IMR-90 (cell line): ENCODE measurements at regions not wholly inside any gene's neighbourhood (a gene's known extent, or its start where the extent isn't known, plus 50 kb on each side); places are given as distances from the start of the nearest gene placed in this dataset.

ENCODE experiments used
- ATAC-seq: fragments of 200-7000 bp; cut with Tn5 transposase; 2 replicates; pipeline ENCODE4 v1.9.1; 2020; ENCODE audit warnings: low read depth, mild to moderate bottlenecking, moderate library complexity
- BruUV-seq: library from RNA; stranded (reverse); fragments of 400-500 nt; replicated peaks from 2 replicates; lab custom pipeline; 2021; lab: Mats Ljungman, UMichigan
- CTCF ChIA-PET: fragments of 300-600 bp; formaldehyde crosslinking; extraction: SDS; loops from one replicate; lab custom pipeline; 2021; ENCODE audit warnings: antibody characterized with exemption; lab: Yijun Ruan, JAX
- POLR2A ChIA-PET: fragments of 300-600 bp; sonication (Branson Sonifier 250); formaldehyde crosslinking; loops from one replicate; lab custom pipeline; 2022; ENCODE audit warnings: antibody characterized with exemption; ENCODE audit not compliant: unreplicated experiment; lab: Charles Lee
- DNase-seq: peaks from one replicate; pipeline ENCODE4 v3.0.0; 2013
- H2AFZ ChIP-seq: replicated peaks from 2 replicates; pipeline ENCODE3; 2013; ENCODE audit warnings: low read length, mild to moderate bottlenecking; ENCODE audit not compliant: poor library complexity
- H2AK5ac ChIP-seq: 2 replicates; pipeline ENCODE4 v1.6.1; 2013; ENCODE audit warnings: low read depth, low read length, inconsistent platforms
- H2AK9ac ChIP-seq: replicated peaks from 2 replicates; pipeline ENCODE3; 2013; ENCODE audit warnings: mild to moderate bottlenecking, low read depth, low read length, moderate library complexity; ENCODE audit not compliant: poor library complexity
- H2BK120ac ChIP-seq: 2 replicates; pipeline ENCODE4 v1.6.1; 2013; ENCODE audit warnings: low read depth, low read length, inconsistent platforms
- H2BK15ac ChIP-seq: 3 replicates; pipeline ENCODE4 v1.6.1; 2013; ENCODE audit warnings: low read depth, low read length, inconsistent platforms
- H2BK20ac ChIP-seq: 2 replicates; pipeline ENCODE4 v1.6.1; 2013; ENCODE audit warnings: low read depth, mild to moderate bottlenecking, inconsistent platforms, low read length, moderate library complexity
- H2BK5ac ChIP-seq: 2 replicates; pipeline ENCODE4 v1.6.1; 2013; ENCODE audit warnings: mild to moderate bottlenecking, low read depth, low read length, inconsistent platforms; ENCODE audit not compliant: poor library complexity, severe bottlenecking
- H3K14ac ChIP-seq: replicated peaks from 2 replicates; pipeline ENCODE4 v1.6.1; 2013; ENCODE audit warnings: low read depth, low read length, inconsistent platforms
- H3K18ac ChIP-seq: 2 replicates; pipeline ENCODE4 v1.6.1; 2013; ENCODE audit warnings: low read depth, low read length, control low read depth
- H3K23ac ChIP-seq: 2 replicates; pipeline ENCODE4 v1.6.1; 2013; ENCODE audit warnings: low read depth, low read length, inconsistent platforms
- H3K27ac ChIP-seq: 2 replicates; pipeline ENCODE4 v1.5.1; 2013; ENCODE audit warnings: mild to moderate bottlenecking, control low read depth, low read length; ENCODE audit not compliant: insufficient read depth
- H3K27me3 ChIP-seq: 2 replicates; pipeline ENCODE4 v1.6.1; 2013; ENCODE audit warnings: low read length; ENCODE audit not compliant: control insufficient read depth, insufficient read depth
- H3K36me3 ChIP-seq: 2 replicates; pipeline ENCODE4 v1.6.1; 2013; ENCODE audit warnings: low read length, mixed read lengths; ENCODE audit not compliant: control insufficient read depth, insufficient read depth
- H3K4ac ChIP-seq: 2 replicates; pipeline ENCODE4 v1.6.1; 2013; ENCODE audit warnings: low read depth, low read length, inconsistent platforms
- H3K4me1 ChIP-seq: 2 replicates; pipeline ENCODE4 v1.6.1; 2013; ENCODE audit warnings: low read length, mixed read lengths; ENCODE audit not compliant: control insufficient read depth, insufficient read depth
- H3K4me2 ChIP-seq: 2 replicates; pipeline ENCODE4 v1.6.1; 2013; ENCODE audit warnings: low read depth, mild to moderate bottlenecking, control low read depth, low read length, moderate library complexity
- H3K4me3 ChIP-seq: 2 replicates; pipeline ENCODE4 v1.5.1; 2013; ENCODE audit warnings: low read depth, mild to moderate bottlenecking, control low read depth, low read length, moderate library complexity; ENCODE audit not compliant: insufficient read depth
- H3K56ac ChIP-seq: 2 replicates; pipeline ENCODE4 v1.6.1; 2013; ENCODE audit warnings: low read length, inconsistent platforms; ENCODE audit not compliant: insufficient read depth; ENCODE audit errors: extremely low read depth
- H3K79me1 ChIP-seq, 2 experiments: 2 replicates each; pipeline ENCODE4 v1.6.1; 2013; ENCODE audit warnings: low read length in 2 of 2, inconsistent platforms in 1 of 2, low read depth in 1 of 2
- H3K9ac ChIP-seq: 2 replicates; pipeline ENCODE4 v1.6.1; 2013; ENCODE audit warnings: low read depth, low read length, control low read depth
- H3K9me1 ChIP-seq: 2 replicates; pipeline ENCODE4 v1.6.1; 2013; ENCODE audit warnings: low read length, inconsistent platforms; ENCODE audit not compliant: insufficient read depth
- H3K9me3 ChIP-seq: 2 replicates; pipeline ENCODE4 v1.6.1; 2013; ENCODE audit warnings: low read length; ENCODE audit not compliant: control insufficient read depth, insufficient read depth
- H4K20me1 ChIP-seq: 2 replicates; pipeline ENCODE4 v1.6.1; 2013; ENCODE audit warnings: low read length, inconsistent platforms; ENCODE audit not compliant: insufficient read depth
- H4K5ac ChIP-seq: 2 replicates; pipeline ENCODE4 v1.6.1; 2013; ENCODE audit warnings: mild to moderate bottlenecking, low read depth, low read length, control low read depth
- H4K8ac ChIP-seq, 2 experiments: 2 replicates each; pipeline ENCODE4 v1.6.1; 2013; ENCODE audit warnings: low read depth in 2 of 2, low read length in 2 of 2, control low read depth in 1 of 2, inconsistent platforms in 1 of 2
- H4K91ac ChIP-seq: 2 replicates; pipeline ENCODE4 v1.6.1; 2013; ENCODE audit warnings: low read depth, low read length, inconsistent platforms; ENCODE audit not compliant: insufficient read depth
- BHLHE40 ChIP-seq: fragments of 150-350 bp; IDR thresholded peaks from 2 replicates; pipeline ENCODE4 v1.6.1; 2016; ENCODE audit warnings: mild to moderate bottlenecking, low read depth, low read length
- CEBPB ChIP-seq: IDR thresholded peaks from 2 replicates; pipeline ENCODE4 v1.6.1; 2012; ENCODE audit warnings: low read depth, low read length, improper control_type of control experiment
- CHD1 ChIP-seq: IDR thresholded peaks from 2 replicates; pipeline ENCODE4 v1.6.1; 2012; ENCODE audit warnings: low read depth, low read length, improper control_type of control experiment
- ELK1 ChIP-seq: fragments of 150-350 bp; IDR thresholded peaks from 2 replicates; pipeline ENCODE4 v1.6.1; 2016; ENCODE audit warnings: low read depth, mild to moderate bottlenecking, low read length, moderate library complexity, borderline replicate concordance
- FOS ChIP-seq: fragments of 150-350 bp; IDR thresholded peaks from 2 replicates; pipeline ENCODE4 v1.6.1; 2016; ENCODE audit warnings: low read depth, low read length
- MAZ ChIP-seq: IDR thresholded peaks from 2 replicates; pipeline ENCODE4 v1.6.1; 2012; ENCODE audit warnings: low read depth, mild to moderate bottlenecking, low read length, improper control_type of control experiment, moderate library complexity, borderline replicate concordance
- MXI1 ChIP-seq: IDR thresholded peaks from 2 replicates; pipeline ENCODE4 v1.6.1; 2012; ENCODE audit warnings: low read depth, mild to moderate bottlenecking, low read length, moderate library complexity, borderline replicate concordance
- NFE2L2 ChIP-seq: fragments of 150-350 bp; IDR thresholded peaks from 2 replicates; pipeline ENCODE4 v1.6.1; 2016; ENCODE audit warnings: low read depth, mild to moderate bottlenecking, low read length
- RAD21 ChIP-seq: IDR thresholded peaks from 2 replicates; pipeline ENCODE4 v1.6.1; 2012; ENCODE audit warnings: low read length, improper control_type of control experiment
- RCOR1 ChIP-seq: IDR thresholded peaks from 2 replicates; pipeline ENCODE4 v1.6.1; 2012; ENCODE audit warnings: mild to moderate bottlenecking, low read length, improper control_type of control experiment; ENCODE audit not compliant: insufficient replicate concordance
- SMC3 ChIP-seq: fragments of 150-350 bp; IDR thresholded peaks from 2 replicates; pipeline ENCODE4 v1.6.1; 2016; ENCODE audit warnings: low read depth, mild to moderate bottlenecking, antibody characterized with exemption, low read length, moderate library complexity
- USF2 ChIP-seq: fragments of 150-350 bp; IDR thresholded peaks from 2 replicates; pipeline ENCODE4 v1.6.1; 2017; ENCODE audit warnings: mild to moderate bottlenecking, antibody characterized with exemption, low read length, low read depth
- WGBS, 2 experiments: methylation state at CpG; one replicate each; pipeline versions ENCODE4 v1.1.5 to v1.1.7; 2013; ENCODE audit warnings: missing lambda C conversion rate in 2 of 2; ENCODE audit not compliant: insufficient read length in 1 of 2; ENCODE audit errors: extremely low coverage in 2 of 2; 5-methylcytosine and 5-hydroxymethylcytosine counted together
- dilution Hi-C: fragments of 300-500 bp; cut with HindIII; formaldehyde crosslinking; loops from one replicate; pipeline ENCODE4 v1.14.3; 2018; ENCODE audit warnings: low sequenced_read_pairs; ENCODE audit not compliant: unreplicated experiment
- in situ Hi-C: fragments of 300-500 bp; cut with MboI; formaldehyde crosslinking; loops from 3 replicates; pipeline ENCODE4 v1.14.3; 2019; ENCODE audit warnings: low sequenced_read_pairs, inconsistent platforms, mixed read lengths
- intact Hi-C: fragments of 100-400 bp; cut with micrococcal nuclease; formaldehyde crosslinking; loops from 2 replicates; pipeline ENCODE4 v1.10.0; 2022

GRCh38 chr5:53406630-53407316 lies 73.7 kb upstream of the FST start:
- Histone ChIP-seq H3K4me3 (no peak overlapping the region), H4K8ac (peak overlapping the region; percentile 89 to 99), H4K20me1 (no peaks in the 10 kb centered on the region), H2BK15ac (peak overlapping the region; percentile 98), H3K27ac (peak overlapping the region; percentile 98), H3K9ac (peak overlapping the region; percentile 81; the same call in 1 of the 2 replicates), H2AK5ac (peak overlapping the region; percentile 100), H3K9me1 (peaks cover 2% of the 10 kb centered on the region; the same call in 1 of the 2 replicates), H4K5ac (peak overlapping the region; percentile 99), H3K27me3 (no peaks in the 10 kb centered on the region), H2AFZ (no peak overlapping the region), H3K23ac (peak overlapping the region; percentile 98), H3K36me3 (no peaks in the 10 kb centered on the region), H3K4me1 (peaks cover 20% of the 10 kb centered on the region), H3K4me2 (peak overlapping the region; percentile 75), H3K9me3 (peaks cover 2% of the 10 kb centered on the region; the same call in 1 of the 2 replicates), H4K91ac (peak overlapping the region; percentile 99), H3K56ac (peak overlapping the region; percentile 96), H3K18ac (peak overlapping the region; percentile 100), H2BK120ac (peak overlapping the region; percentile 99), H2AK9ac (peak overlapping the region; percentile 70), H2BK20ac (peak overlapping the region; percentile 99), H3K4ac (peak overlapping the region; percentile 99), H3K79me1 (0 out of 4 replicates have a peak, but pooled peaks cover 3 to 4% of the 10 kb centered on the region in 2 experiments), H3K14ac (peak overlapping the region; percentile 98), H2BK5ac (peak overlapping the region; percentile 100)
- CTCF ChIA-PET = interaction anchor here (0.6 kb wide), 1 partner anchor 92 kb away, joined by 3 read pairs; no protein-coding TSS in a partner anchor
- POLR2A ChIA-PET = no interaction called here
- ATAC-seq = peak; percentile 45
- no TSS peak for BruUV-seq
- peak; percentile 97 for DNase-seq
- dilution Hi-C loops = no loop called here
- in situ Hi-C loops = no loop called here
- no CpG with 5 or more reads among the region's 4 CpGs for WGBS, 2 experiments
- intact Hi-C loops = loop anchor here (2.0 kb wide), 1 partner anchor 44 kb away; no protein-coding TSS in a partner anchor
- TF ChIP-seq BHLHE40 (peak; percentile 77), USF2 (no peak), MXI1 (no peak), CHD1 (no peak), ELK1 (no peak), FOS (peak; percentile 92), NFE2L2 (0 out of 2 replicates have a peak, but pooled peaks have one; percentile 44), RAD21 (no peak), MAZ (no peak), RCOR1 (no peak), SMC3 (no peak), CEBPB (peak; percentile 57; the same call in 1 of the 2 replicates)
